Activated CD4-positive, alpha-beta T cell treated with anti-CD3 and anti-CD28 coated beads, Interleukin-2, amount 10 ng/mL, durations not matched to agents 24 days and 14 days (primary cell): ENCODE measurements at regions not wholly inside any gene's neighbourhood (a gene's known extent, or its start where the extent isn't known, plus 50 kb on each side); places are given as distances from the start of the nearest gene placed in this dataset.
A peak's percentile ranks its signal among the peaks of the same experiment; 100 is the strongest.

Experiments used
- DNase-seq: peaks from one replicate; pipeline ENCODE4 v3.0.0; 2022
- H3K27ac Mint-ChIP-seq: one replicate; pipeline ENCODE4 v1.8.0; 2022; ENCODE audit warnings: mild to moderate bottlenecking, mixed read lengths
- H3K27me3 Mint-ChIP-seq: one replicate; pipeline ENCODE4 v1.8.0; 2022; ENCODE audit warnings: mixed read lengths
- H3K36me3 Mint-ChIP-seq: one replicate; pipeline ENCODE4 v1.8.0; 2022; ENCODE audit warnings: low read depth, mild to moderate bottlenecking, mixed read lengths
- H3K4me1 Mint-ChIP-seq: one replicate; pipeline ENCODE4 v1.8.0; 2021; ENCODE audit warnings: mixed read lengths
- H3K4me3 Mint-ChIP-seq: one replicate; pipeline ENCODE4 v1.8.0; 2022; ENCODE audit warnings: mild to moderate bottlenecking, moderate library complexity, mixed read lengths
- H3K9me3 Mint-ChIP-seq: one replicate; pipeline ENCODE4 v1.8.0; 2021; ENCODE audit warnings: mixed read lengths
- intact Hi-C: fragments of 100-400 bp; cut with micrococcal nuclease; formaldehyde crosslinking; loops from one replicate; pipeline ENCODE4 v1.15.1; 2023

DNA sequence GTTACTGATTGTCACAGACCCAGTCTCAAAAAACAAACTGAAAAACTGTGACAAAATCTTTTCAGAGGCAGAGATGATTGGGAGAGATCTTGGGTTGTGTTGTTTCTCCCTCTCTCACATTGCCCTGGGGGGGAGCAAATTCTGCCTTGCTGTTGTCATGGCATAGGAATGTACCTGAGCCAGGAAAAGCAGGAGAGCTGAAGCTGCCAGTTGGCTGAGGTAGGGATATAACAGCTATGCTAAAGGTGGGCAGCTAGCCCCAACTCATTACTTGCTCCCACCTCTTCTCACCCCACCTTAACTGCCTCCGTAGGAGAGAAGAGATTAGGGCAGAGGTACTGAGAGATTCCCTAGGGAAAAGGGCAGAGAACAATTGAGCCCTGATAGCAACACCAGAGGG lies 299.3 kb downstream of the OSR1 start:
- Mint-ChIP-seq H3K9me3 (no peaks in the 10 kb centered on the region), H3K4me1 (no peaks in the 10 kb centered on the region), H3K27ac (no peak overlapping the region), H3K27me3 (no peaks in the 10 kb centered on the region), H3K4me3 (no peak overlapping the region), H3K36me3 (no peaks in the 10 kb centered on the region)
- DNase-seq = peak; percentile 14
- intact Hi-C loops = no loop called here

DNA sequence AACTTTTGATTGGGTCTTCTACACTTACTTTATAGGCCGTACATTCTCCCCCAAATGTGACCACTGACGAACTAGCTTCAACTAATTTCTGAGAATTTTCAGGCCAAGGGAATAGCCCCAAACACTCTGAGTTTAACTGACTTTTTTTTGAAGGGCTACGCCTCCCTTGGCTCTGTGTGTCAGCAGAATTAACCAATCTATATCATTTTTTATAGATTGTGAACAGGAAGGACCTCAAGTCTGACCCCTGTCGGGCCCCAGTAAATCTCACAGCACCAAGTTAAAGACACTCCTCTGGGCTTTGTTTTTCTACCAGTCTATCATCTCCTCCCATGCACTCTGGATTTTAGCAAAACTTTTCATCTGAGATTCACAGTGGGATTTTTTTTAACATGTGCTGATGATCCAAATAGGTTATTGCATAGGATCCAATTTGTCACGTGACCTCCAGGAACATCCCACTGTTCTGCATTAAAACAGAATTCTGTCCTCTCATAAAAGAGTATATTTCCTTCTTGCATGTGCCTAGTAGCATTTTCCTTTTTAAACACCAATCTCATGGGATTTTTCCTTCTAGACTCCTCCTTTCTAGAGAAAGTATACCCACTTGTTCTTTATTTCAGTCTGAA lies 307.1 kb downstream of the OSR1 start:
- H3K27ac Mint-ChIP-seq = no peak overlapping the region
- H3K36me3 Mint-ChIP-seq = no peaks in the 10 kb centered on the region
- no peaks in the 10 kb centered on the region for H3K4me1 Mint-ChIP-seq
- peak; percentile 10 for DNase-seq
- H3K9me3 Mint-ChIP-seq = no peaks in the 10 kb centered on the region
- intact Hi-C loops = no loop called here
- no peak overlapping the region for H3K4me3 Mint-ChIP-seq
- no peaks in the 10 kb centered on the region for H3K27me3 Mint-ChIP-seq

DNA sequence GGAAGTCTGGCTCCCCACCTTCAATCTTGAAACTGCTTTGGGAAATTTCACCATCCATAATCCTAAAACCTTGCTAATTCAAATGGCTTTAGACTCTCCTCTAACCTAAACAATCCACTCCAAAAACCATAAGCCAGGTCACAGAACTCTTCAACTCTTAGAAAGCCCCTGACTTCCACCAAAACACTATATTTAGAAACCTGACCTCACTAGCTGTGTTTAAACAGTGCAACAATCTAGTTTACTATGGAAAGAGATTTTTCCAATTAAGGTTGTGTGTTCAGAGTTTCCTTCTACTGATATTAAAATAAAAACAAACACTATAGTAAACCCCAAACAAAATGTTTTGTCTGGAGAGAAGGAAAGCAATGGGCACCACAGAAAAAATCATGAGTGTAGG lies 308.1 kb downstream of the OSR1 start:
- H3K27me3 Mint-ChIP-seq = no peaks in the 10 kb centered on the region
- H3K36me3 Mint-ChIP-seq = no peaks in the 10 kb centered on the region
- no peak overlapping the region for H3K27ac Mint-ChIP-seq
- DNase-seq = no peak
- intact Hi-C loops = no loop called here
- H3K9me3 Mint-ChIP-seq = no peaks in the 10 kb centered on the region
- H3K4me1 Mint-ChIP-seq = no peaks in the 10 kb centered on the region
- no peak overlapping the region for H3K4me3 Mint-ChIP-seq

DNA sequence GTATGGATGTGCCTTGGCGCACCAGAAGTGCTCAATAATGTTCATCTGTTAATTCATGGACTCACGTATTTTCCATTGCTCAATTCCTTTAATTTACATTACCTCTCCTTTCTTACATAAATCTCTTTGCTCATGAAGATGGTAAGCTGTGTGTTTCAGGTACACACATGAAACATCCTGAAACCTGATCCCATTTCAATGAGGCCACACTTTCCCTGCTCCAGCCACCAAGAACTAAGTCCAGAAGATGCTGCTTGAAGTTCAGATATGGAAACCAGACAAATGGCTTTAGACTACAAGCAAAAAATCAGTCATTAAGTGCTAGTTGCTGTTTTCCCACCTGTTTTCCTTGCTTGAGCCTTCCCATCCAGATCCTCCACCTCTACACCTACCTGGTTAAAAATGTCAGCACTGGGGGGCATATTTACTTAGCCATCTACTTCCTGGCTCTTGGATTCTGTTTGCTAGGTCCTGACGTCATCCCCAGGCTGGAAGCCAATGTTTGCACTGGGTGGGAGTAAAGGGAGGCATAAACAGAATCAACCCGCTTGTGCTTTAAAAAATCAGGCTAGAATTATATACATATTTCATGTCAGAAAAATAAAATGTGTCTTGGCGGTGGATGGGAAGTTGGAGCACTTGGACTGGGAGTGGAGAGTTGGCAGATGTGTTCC lies 309.7 kb downstream of the OSR1 start:
- H3K27ac Mint-ChIP-seq = no peak overlapping the region

DNA sequence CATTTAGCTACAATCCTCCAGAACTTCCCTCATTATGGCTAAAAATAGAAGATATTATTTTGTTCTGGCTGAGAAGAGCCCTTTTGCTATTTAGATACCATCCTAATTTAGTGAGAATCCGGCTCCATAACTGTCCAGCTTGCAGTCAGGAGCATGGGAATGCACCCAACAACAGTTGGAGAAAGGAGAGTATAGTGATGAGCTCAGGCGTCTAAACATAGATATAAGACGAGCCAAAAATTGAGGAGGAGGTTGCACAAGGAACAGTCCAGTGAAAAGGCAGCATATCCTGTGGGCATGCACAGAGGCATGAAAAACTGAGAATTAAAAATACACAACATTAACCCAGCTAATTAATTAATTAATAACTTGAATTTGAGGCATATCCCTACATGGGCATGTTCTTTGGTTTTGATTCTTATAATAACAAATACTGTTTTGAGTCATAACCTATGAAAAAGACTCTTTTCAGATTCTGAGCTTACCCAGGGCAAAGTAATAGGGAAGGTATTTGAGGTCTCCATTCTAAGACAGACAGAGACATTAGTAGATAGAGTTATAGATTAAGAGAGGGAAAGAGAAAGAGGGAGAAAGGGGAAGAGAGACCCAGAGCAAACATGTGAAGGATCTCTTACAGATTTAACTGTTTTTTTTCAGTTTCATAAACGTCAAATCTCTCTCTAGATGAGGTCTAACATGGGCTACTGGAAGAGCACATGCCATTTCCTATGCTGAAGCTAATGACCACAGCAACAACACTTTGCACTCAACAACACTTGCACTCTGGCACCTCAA lies 311.2 kb downstream of the OSR1 start:
- H3K9me3 Mint-ChIP-seq = no peaks in the 10 kb centered on the region
- H3K4me3 Mint-ChIP-seq = no peak overlapping the region
- H3K27ac Mint-ChIP-seq = no peak overlapping the region
- no peaks in the 10 kb centered on the region for H3K36me3 Mint-ChIP-seq
- intact Hi-C loops = no loop called here
- H3K4me1 Mint-ChIP-seq = no peaks in the 10 kb centered on the region
- peak; percentile 8 for DNase-seq
- no peaks in the 10 kb centered on the region for H3K27me3 Mint-ChIP-seq

More for the DNA sequence above, 309.7 kb downstream of the OSR1 start:
- Mint-ChIP-seq H3K9me3 (no peaks in the 10 kb centered on the region), H3K4me1 (no peaks in the 10 kb centered on the region), H3K4me3 (no peak overlapping the region), H3K27me3 (no peaks in the 10 kb centered on the region), H3K36me3 (no peaks in the 10 kb centered on the region)
- DNase-seq = peak; percentile 11
- intact Hi-C loops = no loop called here

DNA sequence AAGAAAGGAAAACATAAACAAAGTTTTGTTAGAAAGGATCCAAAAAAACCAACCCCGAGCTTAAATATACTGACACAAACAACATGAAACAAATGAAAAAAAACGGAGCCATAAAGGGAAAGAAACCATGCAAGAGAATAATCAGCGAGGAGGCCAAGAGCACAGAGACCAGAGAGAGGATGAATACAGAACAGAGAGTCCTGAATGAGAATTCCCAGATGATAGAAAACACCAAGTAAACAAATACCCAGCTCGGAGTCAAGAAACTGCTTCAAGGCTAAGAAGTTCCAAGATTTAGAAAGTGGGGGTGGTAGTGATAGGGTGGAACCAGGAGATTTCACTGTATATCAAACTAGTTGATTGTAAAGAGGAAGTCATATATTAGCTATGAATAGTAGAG lies 313.3 kb downstream of the OSR1 start:
- H3K4me1 Mint-ChIP-seq = no peaks in the 10 kb centered on the region
- no peaks in the 10 kb centered on the region for H3K9me3 Mint-ChIP-seq
- peak; percentile 4 for DNase-seq
- H3K27me3 Mint-ChIP-seq = no peaks in the 10 kb centered on the region
- no peaks in the 10 kb centered on the region for H3K36me3 Mint-ChIP-seq
- H3K4me3 Mint-ChIP-seq = no peak overlapping the region
- no peak overlapping the region for H3K27ac Mint-ChIP-seq
- intact Hi-C loops = no loop called here

DNA sequence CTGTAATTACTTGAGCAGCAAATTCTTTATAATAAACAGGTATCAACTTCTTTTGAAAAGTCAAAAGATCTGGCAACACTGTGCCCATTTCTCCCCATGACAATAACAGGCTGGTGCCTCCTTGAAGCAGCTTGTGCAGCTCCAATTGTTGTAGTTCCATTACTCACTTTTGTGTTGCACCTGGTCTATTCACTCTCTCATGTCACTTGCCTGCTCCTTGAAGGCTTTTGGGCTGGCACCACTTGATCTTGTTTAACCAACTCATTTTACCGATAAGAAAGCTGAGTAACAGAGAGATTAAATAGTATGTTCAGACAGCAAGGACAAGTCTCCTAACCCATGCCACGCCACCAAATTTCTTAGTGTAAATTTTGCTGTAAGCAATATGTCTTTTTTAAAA lies 314.5 kb downstream of the OSR1 start:
- no peaks in the 10 kb centered on the region for H3K36me3 Mint-ChIP-seq
- H3K4me3 Mint-ChIP-seq = no peak overlapping the region
- intact Hi-C loops = no loop called here
- H3K27ac Mint-ChIP-seq = no peak overlapping the region
- no peaks in the 10 kb centered on the region for H3K27me3 Mint-ChIP-seq
- no peaks in the 10 kb centered on the region for H3K4me1 Mint-ChIP-seq
- DNase-seq = peak; percentile 32
- no peaks in the 10 kb centered on the region for H3K9me3 Mint-ChIP-seq

DNA sequence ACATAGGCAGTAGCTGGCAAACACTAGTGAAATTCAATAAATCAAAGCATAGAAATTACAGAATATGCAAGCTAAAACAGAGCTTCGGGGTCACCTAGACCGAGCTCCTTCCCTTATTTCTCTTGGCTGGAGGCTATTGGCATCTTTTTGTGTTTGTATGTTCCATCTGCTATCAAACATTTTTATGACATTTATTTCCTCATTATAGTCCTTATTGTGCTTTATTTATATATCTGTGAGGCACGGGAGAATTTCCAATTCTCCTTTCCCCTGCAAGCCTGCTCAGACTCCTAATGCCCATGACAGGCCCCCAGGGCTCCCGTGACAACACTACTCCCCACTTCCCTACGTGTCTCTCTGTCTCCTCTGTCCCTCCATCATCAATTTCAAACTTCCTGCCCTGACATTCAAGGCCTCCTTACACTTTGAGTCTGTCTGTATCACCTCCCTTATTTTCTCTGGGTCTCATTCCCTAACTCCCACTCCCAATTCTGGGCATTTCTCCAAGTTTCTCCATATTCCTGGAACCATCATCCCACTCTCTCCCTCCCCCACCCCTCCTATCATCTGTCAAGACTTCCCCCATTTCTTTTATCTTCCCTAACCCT lies 316.9 kb downstream of the OSR1 start:
- no peak for DNase-seq
- no peaks in the 10 kb centered on the region for H3K27me3 Mint-ChIP-seq
- H3K9me3 Mint-ChIP-seq = no peaks in the 10 kb centered on the region
- no peak overlapping the region for H3K27ac Mint-ChIP-seq
- H3K36me3 Mint-ChIP-seq = no peaks in the 10 kb centered on the region
- no peak overlapping the region for H3K4me3 Mint-ChIP-seq
- no peaks in the 10 kb centered on the region for H3K4me1 Mint-ChIP-seq
- intact Hi-C loops = no loop called here

DNA sequence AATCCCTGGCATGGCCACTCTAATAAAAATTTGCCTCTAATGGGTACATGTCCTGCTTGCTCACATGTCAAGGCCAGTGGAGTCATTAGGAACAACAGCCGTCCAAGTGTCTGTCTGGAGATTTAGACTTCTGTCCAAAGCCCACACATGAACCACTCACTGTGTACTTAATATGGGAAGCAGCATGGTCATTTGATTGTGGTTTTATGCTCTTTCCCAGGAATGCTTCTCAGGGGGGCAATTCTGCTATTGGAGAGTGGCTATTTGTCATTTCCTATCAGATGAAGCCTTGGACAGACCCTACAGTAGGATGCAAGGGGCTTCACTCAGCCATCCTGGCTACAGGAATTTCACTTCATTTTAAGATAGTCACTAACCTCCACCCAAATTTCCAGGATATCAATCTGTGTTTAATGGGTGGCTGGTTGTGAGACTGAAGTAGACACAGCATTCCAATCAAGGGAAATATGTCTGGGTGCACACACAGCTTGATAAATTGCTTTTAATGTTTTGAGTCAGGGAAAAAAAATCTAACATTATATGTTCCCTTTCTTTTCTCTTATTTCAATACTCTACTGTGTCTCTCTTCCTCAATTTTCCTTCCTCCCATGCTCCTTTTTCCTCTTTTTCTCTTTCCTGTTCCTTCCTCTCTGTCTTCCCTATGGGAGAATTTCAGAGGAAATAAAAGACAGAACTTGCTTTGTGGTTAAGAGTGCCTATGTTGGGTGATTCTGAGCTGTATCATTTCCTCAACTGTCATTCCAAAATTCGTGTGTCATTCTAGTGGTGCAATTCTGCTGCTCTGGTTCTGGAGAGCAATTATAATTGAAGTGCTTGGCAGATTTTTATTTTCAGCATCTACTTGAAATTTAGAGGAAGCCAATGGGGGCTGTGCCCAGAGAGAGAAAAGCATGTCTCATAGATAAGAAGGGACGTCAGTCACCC lies 320.1 kb downstream of the OSR1 start:
- Mint-ChIP-seq H3K36me3 (no peaks in the 10 kb centered on the region), H3K4me3 (no peak overlapping the region), H3K27me3 (no peaks in the 10 kb centered on the region), H3K9me3 (no peaks in the 10 kb centered on the region), H3K27ac (no peak overlapping the region), H3K4me1 (no peaks in the 10 kb centered on the region)
- intact Hi-C loops = no loop called here
- DNase-seq = peak; percentile 22

DNA sequence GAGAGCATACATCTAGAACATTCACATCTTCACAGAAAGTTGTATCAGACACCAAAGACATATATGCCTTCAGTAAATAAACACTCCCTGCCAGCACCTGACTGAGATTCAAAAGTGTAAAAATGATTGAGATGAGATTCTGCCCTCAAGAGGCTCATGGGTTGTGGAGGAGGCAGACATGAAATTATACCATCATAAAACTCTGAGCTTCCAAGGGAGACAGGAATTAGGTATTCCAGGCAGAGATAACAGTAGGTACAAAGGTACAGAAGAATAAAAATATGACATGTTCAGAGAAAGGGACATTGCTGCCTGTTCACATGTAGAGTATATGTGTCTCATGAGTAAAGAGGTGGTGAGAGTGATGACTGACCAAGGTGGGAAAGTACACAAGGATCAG lies 322.3 kb downstream of the OSR1 start:
- Mint-ChIP-seq H3K36me3 (no peaks in the 10 kb centered on the region), H3K4me3 (no peak overlapping the region), H3K4me1 (no peaks in the 10 kb centered on the region), H3K9me3 (no peaks in the 10 kb centered on the region), H3K27ac (no peak overlapping the region), H3K27me3 (no peaks in the 10 kb centered on the region)
- intact Hi-C loops = no loop called here
- DNase-seq = no peak

DNA sequence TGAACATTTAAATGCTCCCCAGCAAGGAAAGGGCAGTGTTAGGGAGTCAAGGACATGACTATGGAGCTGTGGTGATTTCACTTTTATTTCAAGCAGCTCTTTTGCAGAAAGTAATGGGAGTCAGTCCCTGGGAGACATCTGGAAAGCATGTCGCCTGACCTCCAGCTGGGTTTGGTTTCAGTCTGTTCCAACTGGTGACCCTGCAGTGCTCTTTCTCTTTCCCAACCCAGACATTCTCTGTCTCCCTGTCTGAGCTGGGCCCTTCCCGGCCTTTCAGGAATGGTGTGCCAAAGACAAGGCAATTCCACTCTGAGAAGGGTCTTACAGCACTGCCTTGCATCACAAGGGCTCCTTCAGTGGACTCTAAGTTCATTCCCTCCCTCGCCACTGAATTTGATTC lies 323.2 kb downstream of the OSR1 start:
- Mint-ChIP-seq H3K27me3 (no peaks in the 10 kb centered on the region), H3K4me1 (no peaks in the 10 kb centered on the region), H3K9me3 (no peaks in the 10 kb centered on the region), H3K27ac (no peak overlapping the region), H3K4me3 (no peak overlapping the region), H3K36me3 (no peaks in the 10 kb centered on the region)
- no peak for DNase-seq
- intact Hi-C loops = no loop called here

DNA sequence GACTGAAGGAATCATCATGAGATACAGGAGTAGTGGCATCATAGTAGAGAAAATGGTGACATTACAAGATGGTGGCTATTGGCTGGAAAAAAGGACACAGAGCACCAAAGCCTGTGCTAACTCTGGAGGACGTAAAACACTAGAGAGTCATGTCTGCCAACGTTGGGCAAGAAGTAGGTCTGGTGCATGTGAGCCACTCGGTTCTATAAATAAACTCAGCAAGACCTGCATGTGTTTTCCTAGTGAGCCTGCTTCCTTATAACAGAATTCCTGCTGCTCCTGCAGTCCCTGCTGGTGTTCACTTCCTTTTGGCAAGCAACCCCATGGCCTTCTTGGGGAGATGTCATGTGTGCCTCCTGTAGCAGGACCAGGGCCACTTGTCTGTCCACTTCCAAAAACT lies 325.2 kb downstream of the OSR1 start:
- no peak for DNase-seq
- H3K9me3 Mint-ChIP-seq = no peaks in the 10 kb centered on the region
- no peaks in the 10 kb centered on the region for H3K4me1 Mint-ChIP-seq
- no peaks in the 10 kb centered on the region for H3K36me3 Mint-ChIP-seq
- H3K4me3 Mint-ChIP-seq = no peak overlapping the region
- H3K27me3 Mint-ChIP-seq = no peaks in the 10 kb centered on the region
- no peak overlapping the region for H3K27ac Mint-ChIP-seq
- intact Hi-C loops = no loop called here

DNA sequence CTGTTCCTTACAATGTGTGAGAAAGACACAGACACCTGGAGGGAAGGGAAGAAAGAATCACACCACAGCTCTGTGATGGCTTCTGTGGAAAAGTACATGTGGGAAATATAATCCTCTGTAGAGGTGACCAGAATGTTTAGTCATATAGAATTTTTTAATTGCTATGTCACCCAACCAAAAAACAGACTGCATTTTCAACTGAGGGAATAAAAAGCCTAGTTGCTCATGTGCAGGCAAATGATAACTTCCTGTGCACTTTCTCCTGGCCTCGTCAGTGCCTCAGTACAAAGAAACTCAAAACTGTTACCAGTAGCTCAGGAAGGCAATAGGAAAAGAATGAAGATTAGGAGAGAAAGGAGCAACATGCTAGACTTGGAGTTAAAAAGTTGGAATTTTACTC lies 326.8 kb downstream of the OSR1 start:
- H3K27me3 Mint-ChIP-seq = no peaks in the 10 kb centered on the region
- intact Hi-C loops = no loop called here
- H3K27ac Mint-ChIP-seq = no peak overlapping the region
- no peak overlapping the region for H3K4me3 Mint-ChIP-seq
- no peaks in the 10 kb centered on the region for H3K9me3 Mint-ChIP-seq
- H3K4me1 Mint-ChIP-seq = no peaks in the 10 kb centered on the region
- DNase-seq = no peak
- no peaks in the 10 kb centered on the region for H3K36me3 Mint-ChIP-seq
